NT2/D1 (cell line): ENCODE measurements at regions not wholly inside any gene's neighbourhood (a gene's known extent, or its start where the extent isn't known, plus 50 kb on each side); places are given as distances from the start of the nearest gene placed in this dataset.

Source experiments
- SUZ12 ChIP-seq: IDR thresholded peaks from 2 replicates; pipeline ENCODE4 v1.6.1; 2011; ENCODE audit not compliant: insufficient read length, insufficient read depth; ENCODE audit errors: extremely low read depth
- YY1 ChIP-seq: IDR thresholded peaks from 2 replicates; pipeline ENCODE4 v1.6.1; 2011; ENCODE audit not compliant: insufficient read length, insufficient read depth
- ZNF274 ChIP-seq: IDR thresholded peaks from 2 replicates; pipeline ENCODE4 v1.6.1; 2011; ENCODE audit warnings: mild to moderate bottlenecking, low read depth, low read length

GRCh38 chr11:121842192-121842585 lies 273.8 kb downstream of the BLID start:
- TF ChIP-seq YY1 (no peak), ZNF274 (no peak), SUZ12 (no peak)
